A549 (cell line): ENCODE measurements at regions not wholly inside any gene's neighbourhood (a gene's known extent, or its start where the extent isn't known, plus 50 kb on each side); places are given as distances from the start of the nearest gene placed in this dataset.

Source experiments
- CEBPB ChIP-seq, 2 experiments: fragments of >200 bp in 1 of 2; sonication (Bioruptor Twin) in 1 of 2; formaldehyde crosslinking in 1 of 2; IDR thresholded peaks; 2 replicates each; pipeline ENCODE4 v1.6.1; 2012 to 2016
- EP300 ChIP-seq, 2 experiments: fragments of >200 bp; sonication (Bioruptor Twin); formaldehyde crosslinking; IDR thresholded peaks; 2 replicates in 1 of 2; 3 replicates in 1 of 2; pipeline ENCODE4 v1.6.1; 2016 to 2017
- HDAC2 ChIP-seq: fragments of 200-600 bp; sonication (generic); IDR thresholded peaks from 2 replicates; pipeline ENCODE4 v1.6.1; 2016
- KDM1A ChIP-seq: fragments of 200-600 bp; sonication (generic); IDR thresholded peaks from 2 replicates; pipeline ENCODE4 v1.6.1; 2016; ENCODE audit warnings: low read depth, mild to moderate bottlenecking
- POLR2A ChIP-seq: IDR thresholded peaks from 2 replicates; pipeline ENCODE4 v1.6.1; 2012; ENCODE audit warnings: mild to moderate bottlenecking, low read length
- RFX5 ChIP-seq: fragments of 450-650 bp; IDR thresholded peaks from 2 replicates; pipeline ENCODE4 v1.7.1; 2014; ENCODE audit warnings: antibody characterized with exemption, mild to moderate bottlenecking, moderate library complexity
- SMC3 ChIP-seq: fragments of >200 bp; sonication (Bioruptor Twin); formaldehyde crosslinking; IDR thresholded peaks from 3 replicates; pipeline ENCODE4 v1.6.1; 2018; ENCODE audit warnings: inconsistent platforms
- TF ChIP-seq, protein P1 (sequence below): IDR thresholded peaks from 2 replicates; pipeline ENCODE4 v1.6.1; 2012
- TF ChIP-seq, protein P2 (sequence below): fragments of >200 bp; sonication (Bioruptor Twin); formaldehyde crosslinking; IDR thresholded peaks from 3 replicates; pipeline ENCODE4 v1.5.1; 2016
- TF ChIP-seq, protein P3 (sequence below): IDR thresholded peaks from 2 replicates; pipeline ENCODE4 v1.6.1; 2012

DNA sequence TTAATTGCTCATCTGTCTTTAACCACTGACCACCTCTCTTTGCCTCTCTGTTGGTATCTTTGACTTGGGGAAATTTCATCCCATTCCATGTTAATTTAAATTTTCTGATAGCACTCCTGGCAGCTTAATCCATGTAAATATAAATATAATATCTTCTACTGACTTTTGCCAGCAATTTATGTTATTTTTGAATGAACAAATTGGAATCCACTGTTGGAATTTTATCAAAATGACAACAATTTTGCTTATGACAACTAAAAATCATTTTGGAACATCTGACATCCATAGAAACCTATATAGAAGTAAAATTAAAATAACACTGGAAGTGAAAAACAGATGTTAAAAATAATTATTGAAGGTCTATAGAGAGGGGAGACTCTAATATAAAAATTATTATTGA is 176.5 kb upstream of the AKR1E2 start:
- TF ChIP-seq CEBPB (IDR thresholded peaks at IDR 0.05), result no peak
- TF ChIP-seq, protein P1, sequence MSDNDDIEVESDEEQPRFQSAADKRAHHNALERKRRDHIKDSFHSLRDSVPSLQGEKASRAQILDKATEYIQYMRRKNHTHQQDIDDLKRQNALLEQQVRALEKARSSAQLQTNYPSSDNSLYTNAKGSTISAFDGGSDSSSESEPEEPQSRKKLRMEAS, result no peak
- TF ChIP-seq EP300 (IDR thresholded peaks at IDR 0.05), result no peak
- no peak for TF ChIP-seq POLR2A
- TF ChIP-seq RFX5, result no peak
- TF ChIP-seq, protein P2, sequence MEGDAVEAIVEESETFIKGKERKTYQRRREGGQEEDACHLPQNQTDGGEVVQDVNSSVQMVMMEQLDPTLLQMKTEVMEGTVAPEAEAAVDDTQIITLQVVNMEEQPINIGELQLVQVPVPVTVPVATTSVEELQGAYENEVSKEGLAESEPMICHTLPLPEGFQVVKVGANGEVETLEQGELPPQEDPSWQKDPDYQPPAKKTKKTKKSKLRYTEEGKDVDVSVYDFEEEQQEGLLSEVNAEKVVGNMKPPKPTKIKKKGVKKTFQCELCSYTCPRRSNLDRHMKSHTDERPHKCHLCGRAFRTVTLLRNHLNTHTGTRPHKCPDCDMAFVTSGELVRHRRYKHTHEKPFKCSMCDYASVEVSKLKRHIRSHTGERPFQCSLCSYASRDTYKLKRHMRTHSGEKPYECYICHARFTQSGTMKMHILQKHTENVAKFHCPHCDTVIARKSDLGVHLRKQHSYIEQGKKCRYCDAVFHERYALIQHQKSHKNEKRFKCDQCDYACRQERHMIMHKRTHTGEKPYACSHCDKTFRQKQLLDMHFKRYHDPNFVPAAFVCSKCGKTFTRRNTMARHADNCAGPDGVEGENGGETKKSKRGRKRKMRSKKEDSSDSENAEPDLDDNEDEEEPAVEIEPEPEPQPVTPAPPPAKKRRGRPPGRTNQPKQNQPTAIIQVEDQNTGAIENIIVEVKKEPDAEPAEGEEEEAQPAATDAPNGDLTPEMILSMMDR, result no peak
- TF ChIP-seq SMC3, result no peak
- no peak for TF ChIP-seq HDAC2
- TF ChIP-seq, protein P3, sequence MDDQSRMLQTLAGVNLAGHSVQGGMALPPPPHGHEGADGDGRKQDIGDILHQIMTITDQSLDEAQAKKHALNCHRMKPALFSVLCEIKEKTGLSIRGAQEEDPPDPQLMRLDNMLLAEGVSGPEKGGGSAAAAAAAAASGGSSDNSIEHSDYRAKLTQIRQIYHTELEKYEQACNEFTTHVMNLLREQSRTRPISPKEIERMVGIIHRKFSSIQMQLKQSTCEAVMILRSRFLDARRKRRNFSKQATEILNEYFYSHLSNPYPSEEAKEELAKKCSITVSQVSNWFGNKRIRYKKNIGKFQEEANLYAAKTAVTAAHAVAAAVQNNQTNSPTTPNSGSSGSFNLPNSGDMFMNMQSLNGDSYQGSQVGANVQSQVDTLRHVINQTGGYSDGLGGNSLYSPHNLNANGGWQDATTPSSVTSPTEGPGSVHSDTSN, result no peak
- TF ChIP-seq KDM1A, result no peak
